GM18870 (cell line): ENCODE measurements at regions not wholly inside any gene's neighbourhood (a gene's known extent, or its start where the extent isn't known, plus 50 kb on each side); places are given as distances from the start of the nearest gene placed in this dataset.
"Not testable (repeated sequence)": the region's sequence is repeated elsewhere in the genome, so short reads cannot be mapped to it uniquely, and the experiment has no call there.

Source experiments
- ATAC-seq: cut with Tn5 transposase; IDR thresholded peaks from one replicate; pipeline ENCODE4 v1.9.1; 2021; ENCODE audit warnings: moderate library complexity; ENCODE audit not compliant: unreplicated experiment

- ATAC-seq: no peak
Observed at GRCh38 chr5:136492587-136492986, 127.2 kb upstream of the TRPC7 start.

- ATAC-seq: no peak
Observed at GRCh38 chr5:136491806-136492205, 126.5 kb upstream of the TRPC7 start.

DNA sequence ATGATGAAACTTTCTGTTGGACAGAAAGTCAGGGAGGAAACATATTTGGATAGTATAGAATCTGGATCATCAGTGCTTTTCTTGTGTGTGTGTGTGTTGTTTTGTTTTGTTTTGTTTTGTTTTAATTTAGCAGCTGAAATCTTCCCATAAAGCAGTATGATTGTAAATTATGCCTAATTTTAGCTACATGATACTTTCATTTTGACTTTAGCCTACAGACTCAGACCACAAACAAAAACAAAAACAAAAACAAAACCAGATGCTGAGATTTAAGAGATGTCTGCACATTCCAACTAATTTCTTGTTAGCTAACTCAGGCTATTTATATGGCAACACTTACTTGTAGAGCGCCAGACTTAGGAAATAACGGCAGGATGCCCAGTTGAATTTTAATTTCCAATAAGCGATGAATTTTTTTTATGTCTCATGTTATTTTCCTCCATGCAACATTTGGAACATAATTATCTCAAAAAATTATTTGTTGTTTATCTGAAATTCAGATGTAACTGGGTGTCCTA lies 119.5 kb upstream of the TRPC7 start:
- ATAC-seq: no peak

GRCh38 chr5:136482206-136482605 lies 116.9 kb upstream of the TRPC7 start:
- no peak for ATAC-seq

- no peak for ATAC-seq
Observed at GRCh38 chr5:136474466-136474865, 109.1 kb upstream of the TRPC7 start.

DNA sequence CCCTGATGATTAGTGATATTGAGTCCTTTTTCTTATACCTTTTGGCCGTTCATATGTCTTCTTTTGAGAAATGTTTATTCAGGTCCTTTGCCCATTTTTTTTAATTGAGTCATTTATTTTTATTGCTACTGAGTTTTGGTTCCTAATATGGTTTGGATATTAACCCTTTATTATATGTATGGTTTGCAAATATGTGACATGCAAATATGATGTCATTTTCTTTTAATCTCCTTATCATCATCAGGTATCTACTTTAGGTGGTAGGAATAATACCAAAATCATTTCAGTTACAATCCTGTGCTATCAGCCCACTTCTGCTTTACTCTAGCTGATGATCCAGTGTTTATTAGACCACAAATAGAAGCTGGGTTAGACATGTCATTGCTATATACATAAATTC lies 102.3 kb upstream of the TRPC7 start:
- no peak for ATAC-seq

GRCh38 chr5:136466041-136466415 lies 100.7 kb upstream of the TRPC7 start:
- ATAC-seq: no peak

DNA sequence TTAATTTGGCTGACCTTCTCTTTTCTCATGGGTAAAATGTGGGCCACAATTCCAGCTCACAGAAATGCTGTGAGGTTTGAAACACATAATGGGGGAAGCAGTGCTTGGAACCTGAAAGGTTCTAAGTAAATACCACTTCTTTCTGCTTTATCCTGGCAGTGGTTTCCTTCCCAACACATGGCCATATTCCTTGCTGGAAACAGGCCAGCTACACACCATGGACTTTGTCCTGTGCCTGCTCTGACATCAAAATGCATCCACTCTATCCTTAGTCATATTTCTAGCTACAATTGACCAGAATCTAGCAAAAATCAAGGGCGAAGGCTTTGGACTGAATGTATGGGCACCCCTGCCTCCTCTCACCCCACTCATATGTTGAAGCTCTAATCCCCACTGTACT lies 93.1 kb upstream of the TRPC7 start:
- ATAC-seq: no peak

- ATAC-seq: no peak
Observed at GRCh38 chr5:136457390-136458013, 92.2 kb upstream of the TRPC7 start.

GRCh38 chr5:136455409-136455808 lies 90.1 kb upstream of the TRPC7 start:
- ATAC-seq: no peak

- ATAC-seq: no peak
Observed at GRCh38 chr5:136453986-136454758, 88.8 kb upstream of the TRPC7 start.

DNA sequence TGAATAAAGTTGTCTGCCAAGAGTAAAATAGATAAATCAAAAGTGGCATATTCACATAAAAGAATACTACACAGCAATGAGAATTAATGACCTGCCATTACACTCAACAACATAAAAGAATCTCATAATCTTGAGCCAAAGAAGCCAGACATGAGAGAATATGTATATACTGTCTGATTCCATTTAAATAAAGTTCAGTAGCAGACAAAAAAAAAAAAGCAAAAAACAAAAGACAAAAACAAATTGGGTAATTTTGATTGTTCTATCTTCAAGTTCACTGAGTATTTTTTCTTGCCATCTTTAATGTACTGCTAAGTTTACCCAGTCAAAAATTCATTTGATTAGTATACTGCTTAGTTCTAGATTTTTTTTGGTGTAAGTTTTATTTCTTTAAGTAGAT lies 87.9 kb upstream of the TRPC7 start:
- no peak for ATAC-seq

DNA sequence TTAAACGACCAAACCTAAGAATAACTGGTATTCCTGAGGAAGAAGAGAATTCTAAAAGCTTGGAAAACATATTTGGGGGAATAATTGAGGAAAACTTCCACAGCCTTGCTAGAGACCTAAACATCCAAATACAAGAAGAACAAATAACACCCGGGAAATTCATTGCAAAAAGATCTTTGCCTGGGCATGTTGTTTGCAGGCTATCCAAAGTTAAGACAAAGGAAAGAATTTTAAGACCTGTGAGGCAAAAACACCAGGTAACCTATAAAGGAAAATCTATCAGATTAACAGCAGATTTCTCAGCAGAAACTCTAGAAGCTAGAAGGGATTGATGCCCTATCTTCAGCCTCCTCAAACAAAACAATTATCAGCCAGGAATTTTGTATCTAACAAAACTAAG lies 82.2 kb upstream of the TRPC7 start:
- not testable (repeated sequence) for ATAC-seq

DNA sequence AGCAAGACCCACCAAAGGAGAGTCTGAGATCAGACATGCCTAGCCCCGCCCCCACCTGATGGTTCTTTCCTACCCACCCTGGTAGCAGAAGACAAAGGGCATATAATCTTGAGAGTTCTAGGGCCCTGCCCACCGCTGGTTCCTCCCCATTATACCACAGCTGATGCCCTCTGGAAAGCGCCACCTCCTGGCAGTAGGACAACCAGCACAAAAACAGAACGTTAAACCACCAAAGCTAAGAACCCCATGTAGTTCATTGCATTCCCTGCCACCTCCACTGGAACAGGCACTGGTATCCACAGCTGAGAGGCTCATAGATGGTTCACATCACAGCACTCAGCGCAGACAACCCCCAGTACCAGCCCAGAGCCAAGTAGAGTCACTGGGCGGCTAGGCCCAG lies 81.2 kb upstream of the TRPC7 start:
- no peak for ATAC-seq

GRCh38 chr5:136444099-136444498 lies 78.8 kb upstream of the TRPC7 start:
- ATAC-seq: not testable (repeated sequence)

- no peak for ATAC-seq
Observed at GRCh38 chr5:136439367-136439766, 74.0 kb upstream of the TRPC7 start.

- ATAC-seq: no peak
Observed at GRCh38 chr5:136435946-136436543, 70.7 kb upstream of the TRPC7 start.

DNA sequence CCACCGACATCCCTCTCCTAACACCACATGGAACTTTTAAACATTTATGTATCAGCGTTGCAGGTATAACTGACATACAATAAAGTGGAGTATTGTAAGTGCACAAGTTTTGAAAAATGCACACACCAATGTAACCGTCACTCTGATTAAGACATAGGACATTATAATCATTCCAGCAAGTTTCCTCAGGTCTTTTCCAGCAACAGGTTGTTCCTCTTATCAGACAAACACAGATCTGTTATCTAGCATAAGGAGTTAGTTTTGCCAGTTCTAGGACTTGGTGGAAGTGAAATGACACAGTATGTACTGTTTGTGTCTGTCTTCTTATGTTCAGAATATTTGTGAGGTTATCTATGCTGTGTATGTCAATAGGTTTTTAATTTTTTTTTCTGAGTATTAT lies 69.5 kb upstream of the TRPC7 start:
- no peak for ATAC-seq

DNA sequence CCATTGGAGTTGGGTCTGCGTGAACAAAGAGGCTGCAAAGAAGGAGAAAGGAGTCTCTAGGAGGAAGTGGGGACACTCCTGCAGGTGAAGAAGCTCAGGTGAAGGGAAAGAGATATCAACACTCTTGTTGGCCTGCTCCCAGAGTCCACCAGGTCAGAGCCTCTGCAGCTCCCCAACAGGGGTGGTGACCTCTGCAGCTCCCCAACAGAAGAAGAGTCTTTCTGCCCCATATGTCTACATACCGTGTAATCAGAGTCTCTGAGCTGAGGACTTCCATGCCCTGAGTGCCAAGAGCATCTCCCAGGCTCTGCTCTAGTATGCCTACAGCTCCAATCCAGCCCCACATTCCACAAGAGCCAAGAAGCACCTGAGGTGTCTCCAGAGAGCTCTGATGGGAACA lies 67.4 kb upstream of the TRPC7 start:
- ATAC-seq: no peak

DNA sequence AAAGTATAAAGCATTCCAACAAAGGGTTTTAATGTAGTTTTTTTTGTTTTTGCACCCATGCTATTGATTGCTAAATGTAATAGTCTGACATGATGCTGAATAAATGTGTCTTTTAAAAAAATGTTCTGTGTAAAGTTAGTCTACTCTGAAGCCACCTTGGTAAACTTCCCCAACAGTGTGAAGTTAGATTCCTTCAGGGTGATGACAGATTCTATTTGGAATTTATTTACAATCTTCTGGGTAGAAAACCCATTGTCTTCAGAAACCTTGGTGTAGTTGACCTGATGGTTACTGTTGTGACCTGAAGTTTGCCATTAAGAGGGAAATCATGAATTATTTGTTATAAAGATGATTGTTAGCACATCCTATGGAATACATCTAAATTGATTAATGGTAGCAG lies 64.7 kb upstream of the TRPC7 start:
- ATAC-seq: no peak

GRCh38 chr5:136427426-136427825 lies 62.1 kb upstream of the TRPC7 start:
- no peak for ATAC-seq

GRCh38 chr5:136425921-136426320 lies 60.6 kb upstream of the TRPC7 start:
- ATAC-seq: no peak
